ENCODE measurements at regions not wholly inside any gene's neighbourhood (a gene's known extent, or its start where the extent isn't known, plus 50 kb on each side); places are given as distances from the start of the nearest gene placed in this dataset.

GRCh38 chr20:51116765-51117686, 94.1 kb upstream of the KCNG1 start:
- no peak for TF ChIP-seq CTCF (IDR thresholded peaks at IDR 0.05; ENCODE audit: low read depth, low read length, missing control alignments)
- in situ Hi-C loops (cut with HindIII; ENCODE audit: low sequenced_read_pairs) = loop anchor here (5.0 kb wide), 1 partner anchor 40 kb away; no protein-coding TSS in a partner anchor
- no peak for DNase-seq (ENCODE audit: low read depth)
- H3K4me3 ChIP-seq (ENCODE audit: low read depth, low read length) = no peak overlapping the region

DNA sequence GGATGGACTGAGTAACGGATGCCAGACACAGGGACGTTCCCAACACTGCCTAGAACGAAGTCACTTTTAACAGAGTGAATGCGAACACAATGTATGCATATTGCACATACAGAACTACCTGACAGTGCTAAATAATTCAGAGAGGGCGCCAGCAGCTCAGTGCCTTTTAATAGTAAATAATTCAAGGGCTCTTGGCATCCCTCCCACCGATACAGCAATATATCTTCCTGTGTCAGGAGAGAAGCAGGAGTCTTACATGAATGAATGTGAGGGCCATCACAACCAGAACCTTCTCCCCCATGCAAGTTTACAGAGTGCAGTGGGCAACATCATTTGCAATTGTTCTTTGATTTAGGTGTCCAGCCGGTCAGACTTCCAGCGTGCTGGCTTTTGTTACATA, 88.4 kb upstream of the KCNG1 start:
- DNase-seq (ENCODE audit: low read depth) = no peak
- TF ChIP-seq CTCF (IDR thresholded peaks at IDR 0.05; ENCODE audit: low read depth, low read length, missing control alignments) = no peak
- in situ Hi-C loops (cut with HindIII; ENCODE audit: low sequenced_read_pairs) = no loop called here
- no peak overlapping the region for H3K4me3 ChIP-seq (ENCODE audit: low read depth, low read length)

- in situ Hi-C loops (cut with HindIII; ENCODE audit: low sequenced_read_pairs) = no loop called here
- no peak for DNase-seq (ENCODE audit: low read depth)
- no peak overlapping the region for H3K4me3 ChIP-seq (ENCODE audit: low read depth, low read length)
- no peak for TF ChIP-seq CTCF (IDR thresholded peaks at IDR 0.05; ENCODE audit: low read depth, low read length, missing control alignments)
Measured at GRCh38 chr20:51108638-51109363, 85.9 kb upstream of the KCNG1 start.

DNA sequence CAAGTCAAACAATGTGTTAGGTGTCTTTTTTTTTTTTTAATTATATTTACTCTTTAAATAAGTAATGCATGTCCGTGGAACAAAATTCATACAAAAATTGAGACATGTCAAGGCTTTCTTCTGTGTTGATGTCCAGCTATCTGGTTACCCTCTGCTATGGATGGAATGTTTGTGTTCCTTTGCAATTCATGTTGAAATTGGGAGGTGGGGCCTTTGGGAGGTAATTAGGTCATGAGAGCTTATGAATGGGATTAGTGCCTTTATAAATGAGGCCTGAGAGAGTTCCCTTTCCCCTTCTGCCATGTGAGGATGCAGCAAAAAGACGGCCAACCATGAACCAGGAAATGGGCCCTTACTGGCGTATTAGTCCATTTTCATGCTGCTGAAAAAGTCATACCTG, 83.1 kb upstream of the KCNG1 start:
- no peak for TF ChIP-seq CTCF (IDR thresholded peaks at IDR 0.05; ENCODE audit: low read depth, low read length, missing control alignments)
- DNase-seq (ENCODE audit: low read depth) = no peak
- in situ Hi-C loops (cut with HindIII; ENCODE audit: low sequenced_read_pairs) = no loop called here
- H3K4me3 ChIP-seq (ENCODE audit: low read depth, low read length) = no peak overlapping the region

DNA sequence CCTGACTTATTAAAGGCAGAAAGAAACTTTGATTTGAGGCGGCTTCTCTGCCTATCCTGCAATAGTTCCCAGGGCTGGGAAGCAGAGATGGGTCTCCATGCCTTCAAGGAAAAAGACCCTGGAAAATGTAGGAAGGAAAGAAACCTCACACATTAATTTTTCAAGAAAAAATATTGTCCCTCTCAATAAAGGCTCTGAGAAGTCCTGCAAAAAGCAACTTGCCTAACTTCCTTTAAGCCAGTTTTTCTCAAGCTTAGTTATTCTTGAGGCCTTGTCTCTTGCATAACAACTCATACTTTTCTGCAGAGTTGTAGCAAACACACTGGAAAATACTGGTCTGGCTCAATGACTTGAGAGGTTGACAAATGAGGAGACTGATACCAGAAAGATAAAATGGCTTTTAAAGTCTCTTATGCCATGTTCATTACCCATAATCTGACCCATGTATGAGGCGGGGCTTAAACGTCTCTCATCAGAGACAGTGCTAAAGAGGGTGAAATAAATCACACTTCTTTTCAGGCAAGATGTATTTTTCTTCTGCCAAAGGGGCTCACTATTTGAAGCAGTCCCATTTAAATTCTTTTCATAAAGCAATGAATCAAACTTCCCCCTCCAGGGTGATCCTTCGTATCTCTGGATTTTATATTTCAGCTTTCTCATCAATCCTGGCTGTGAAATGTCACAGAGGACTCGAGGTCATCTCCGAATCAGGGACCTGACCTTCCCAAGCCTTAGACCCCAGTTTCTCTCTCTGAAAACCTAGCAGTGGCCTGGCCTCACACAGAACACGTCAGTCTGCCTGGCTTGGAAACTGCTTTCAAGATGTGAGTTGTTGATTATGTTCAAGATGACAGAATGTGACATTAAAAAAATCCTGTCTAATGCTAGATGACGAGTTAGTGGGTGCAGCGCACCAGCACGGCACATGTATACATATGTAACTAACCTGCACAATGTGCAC, 82.3 kb upstream of the KCNG1 start:
- no peak for TF ChIP-seq CTCF (IDR thresholded peaks at IDR 0.05; ENCODE audit: low read depth, low read length, missing control alignments)
- in situ Hi-C loops (cut with HindIII; ENCODE audit: low sequenced_read_pairs) = no loop called here
- no peak overlapping the region for H3K4me3 ChIP-seq (ENCODE audit: low read depth, low read length)
- DNase-seq (ENCODE audit: low read depth) = no peak

- no peak for DNase-seq (ENCODE audit: low read depth)
- TF ChIP-seq CTCF (IDR thresholded peaks at IDR 0.05; ENCODE audit: low read depth, low read length, missing control alignments) = no peak
- in situ Hi-C loops (cut with HindIII; ENCODE audit: low sequenced_read_pairs) = no loop called here
- no peak overlapping the region for H3K4me3 ChIP-seq (ENCODE audit: low read depth, low read length)
Measured at GRCh38 chr20:51100617-51101016, 77.7 kb upstream of the KCNG1 start.

Measured in astrocyte of the cerebellum (primary cell).